Panc1 (cell line): ENCODE measurements at regions not wholly inside any gene's neighbourhood (a gene's known extent, or its start where the extent isn't known, plus 50 kb on each side); places are given as distances from the start of the nearest gene placed in this dataset.

Experiments
- ATAC-seq: fragments of 200-7000 bp; cut with Tn5 transposase; 2 replicates; pipeline ENCODE4 v1.9.1; 2020; ENCODE audit warnings: mild to moderate bottlenecking, moderate library complexity
- BruUV-seq: library from RNA; stranded (reverse); fragments of 400-500 nt; replicated peaks from 2 replicates; lab custom pipeline; 2021; lab: Mats Ljungman, UMichigan
- CTCF ChIA-PET: fragments of 300-600 bp; sonication (Branson Sonifier 250); formaldehyde crosslinking; loops from one replicate; lab custom pipeline; 2022; ENCODE audit warnings: antibody characterized with exemption; lab: Charles Lee
- POLR2A ChIA-PET: fragments of 300-600 bp; sonication (Branson Sonifier 250); formaldehyde crosslinking; loops from one replicate; lab custom pipeline; 2022; ENCODE audit warnings: antibody characterized with exemption; lab: Charles Lee
- DNase-seq: peaks from one replicate; pipeline ENCODE4 v3.0.0-alpha.2; 2010; ENCODE audit warnings: low read depth, low spot score
- H3K27ac ChIP-seq: 2 replicates; pipeline ENCODE4 v1.5.1; 2011; ENCODE audit warnings: mild to moderate bottlenecking, low read length, inconsistent platforms
- H3K27me3 ChIP-seq: fragments of 200-500 bp; sonication (Bioruptor generic); 2 replicates; pipeline ENCODE4 v1.6.0; 2014; ENCODE audit warnings: low read length, inconsistent platforms; ENCODE audit not compliant: control insufficient read depth, insufficient read depth
- H3K36me3 ChIP-seq: fragments of 200-500 bp; sonication (Bioruptor generic); 2 replicates; pipeline ENCODE4 v1.5.1; 2014; ENCODE audit warnings: inconsistent platforms, mild to moderate bottlenecking, low read length, moderate library complexity; ENCODE audit not compliant: control insufficient read depth, insufficient read depth
- H3K4me1 ChIP-seq: 2 replicates; pipeline ENCODE4 v1.5.1; 2011; ENCODE audit warnings: inconsistent platforms, mild to moderate bottlenecking, low read length, moderate library complexity; ENCODE audit not compliant: control insufficient read depth, insufficient read depth
- H3K4me3 ChIP-seq, 2 experiments: 2 replicates each; pipeline ENCODE4 v1.5.1; 2011 to 2012; ENCODE audit warnings: low read depth in 2 of 2, low read length in 2 of 2, mild to moderate bottlenecking in 2 of 2, inconsistent platforms in 1 of 2, moderate library complexity in 1 of 2
- H3K9me3 ChIP-seq: fragments of 200-500 bp; sonication (Bioruptor generic); 2 replicates; pipeline ENCODE4 v1.5.1; 2014; ENCODE audit warnings: low read depth, mild to moderate bottlenecking, inconsistent platforms, low read length, moderate library complexity; ENCODE audit not compliant: control insufficient read depth, insufficient read depth
- CTCF ChIP-seq: fragments of 450-650 bp; IDR thresholded peaks from 2 replicates; pipeline ENCODE4 v1.5.1; 2017; ENCODE audit warnings: mild to moderate bottlenecking
- POLR2AphosphoS5 ChIP-seq: IDR thresholded peaks from 2 replicates; pipeline ENCODE4 v1.6.1; 2012; ENCODE audit warnings: mild to moderate bottlenecking, low read depth, low read length, moderate library complexity
- REST ChIP-seq, 2 experiments: IDR thresholded peaks; 2 replicates each; pipeline ENCODE4 v1.6.1; 2011 to 2012; ENCODE audit warnings: low read depth in 2 of 2, control low read depth in 1 of 2, low read length in 1 of 2, mild to moderate bottlenecking in 1 of 2, moderate library complexity in 1 of 2; ENCODE audit not compliant: insufficient read depth in 1 of 2
- SIN3A ChIP-seq: IDR thresholded peaks from 2 replicates; pipeline ENCODE4 v1.6.1; 2012; ENCODE audit warnings: low read depth, mild to moderate bottlenecking, low read length, moderate library complexity, borderline replicate concordance; ENCODE audit not compliant: insufficient read depth
- TCF7L2 ChIP-seq: IDR thresholded peaks from 2 replicates; pipeline ENCODE4 v1.6.1; 2011; ENCODE audit warnings: mild to moderate bottlenecking, low read depth, low read length, inconsistent platforms
- in situ Hi-C: cut with HindIII; loops from 2 replicates; pipeline ENCODE4 v1.10.0; 2016; ENCODE audit warnings: low sequenced_read_pairs, low pct_unique_long_range_greater_than_20kb
- intact Hi-C: fragments of 100-400 bp; cut with micrococcal nuclease; formaldehyde crosslinking; loops from one replicate; pipeline ENCODE4 v1.10.0; 2022; ENCODE audit not compliant: unreplicated experiment

GRCh38 chr3:22612927-22613326 lies 590.2 kb upstream of the UBE2E2 start:
- Histone ChIP-seq H3K4me1 (no peaks in the 10 kb centered on the region), H3K4me3 (no peak overlapping the region), H3K9me3 (no peaks in the 10 kb centered on the region), H3K27me3 (no peaks in the 10 kb centered on the region), H3K27ac (no peak overlapping the region), H3K36me3 (no peaks in the 10 kb centered on the region)
- intact Hi-C loops = no loop called here
- ATAC-seq (no peak), DNase-seq (no peak)
- TF ChIP-seq TCF7L2 = no peak
- TF ChIP-seq SIN3A = no peak
- TF ChIP-seq REST (IDR thresholded peaks at IDR 0.05; ENCODE audit: insufficient read depth in 1 of 2, low read depth in 2 of 2, low read length in 1 of 2) = no peak
- TF ChIP-seq POLR2AphosphoS5 = no peak
- TF ChIP-seq CTCF = no peak
- ChIA-PET POLR2A (no interaction called here), CTCF (no interaction called here)
- BruUV-seq = no TSS peak
- in situ Hi-C loops = no loop called here

- no peaks in the 10 kb centered on the region for H3K4me1 ChIP-seq
- POLR2A ChIA-PET = no interaction called here
- DNase-seq (no peak), ATAC-seq (no peak)
- no peaks in the 10 kb centered on the region for H3K36me3 ChIP-seq
- H3K27me3 ChIP-seq = no peaks in the 10 kb centered on the region
- H3K4me3 ChIP-seq = no peak overlapping the region
- H3K9me3 ChIP-seq = no peaks in the 10 kb centered on the region
- no peak overlapping the region for H3K27ac ChIP-seq
- in situ Hi-C loops = no loop called here
- CTCF ChIA-PET = no interaction called here
- TF ChIP-seq CTCF = no peak
- intact Hi-C loops = no loop called here
- BruUV-seq = no TSS peak
These were observed 587.3 kb upstream of the UBE2E2 start for GRCh38 chr3:22615790-22616189.

- H3K4me3 ChIP-seq = no peak overlapping the region
- in situ Hi-C loops = no loop called here
- no peaks in the 10 kb centered on the region for H3K27me3 ChIP-seq
- ChIA-PET POLR2A (no interaction called here), CTCF (no interaction called here)
- H3K36me3 ChIP-seq = no peaks in the 10 kb centered on the region
- DNase-seq = no peak
- no peaks in the 10 kb centered on the region for H3K4me1 ChIP-seq
- TF ChIP-seq POLR2AphosphoS5 (no peak), REST (IDR thresholded peaks at IDR 0.05; ENCODE audit: insufficient read depth in 1 of 2, low read depth in 2 of 2, low read length in 1 of 2) (no peak), CTCF (no peak), TCF7L2 (no peak), SIN3A (no peak)
- BruUV-seq = no TSS peak
- no peaks in the 10 kb centered on the region for H3K9me3 ChIP-seq
- intact Hi-C loops = no loop called here
- H3K27ac ChIP-seq = no peak overlapping the region
- no peak for ATAC-seq
These were observed 585.8 kb upstream of the UBE2E2 start for GRCh38 chr3:22617372-22617771.
